Stimulated activated naive B cell treated with anti-CD40 and anti-IgM and Interleukin-4, amounts not matched to agents 10 μg/mL and 1 μg/mL and 100 μg/mL, for 72 hours (primary cell): ENCODE measurements at regions not wholly inside any gene's neighbourhood (a gene's known extent, or its start where the extent isn't known, plus 50 kb on each side); places are given as distances from the start of the nearest gene placed in this dataset.
A peak's percentile ranks its signal among the peaks of the same experiment; 100 is the strongest.
"Not testable (repeated sequence)": the region's sequence is repeated elsewhere in the genome, so short reads cannot be mapped to it uniquely, and the experiment has no call there.

Source experiments
- ATAC-seq, 2 donors: fragments of 150-1000 bp; cut with Tn5 transposase; replicated peaks; 2 replicates each; pipeline ENCODE4 v1.10.0; 2021; ENCODE audit warnings: moderate library complexity in 1 of 2
- DNase-seq: peaks from one replicate; pipeline ENCODE4 v3.0.0; 2021
- H3K27ac Mint-ChIP-seq: one replicate; pipeline ENCODE4 v1.8.0; 2022; ENCODE audit warnings: mild to moderate bottlenecking, mixed read lengths
- H3K27me3 Mint-ChIP-seq, 2 donors: one replicate each; pipeline ENCODE4 v1.8.0; 2022; ENCODE audit warnings: mixed read lengths in 2 of 2
- H3K36me3 Mint-ChIP-seq, 2 donors: one replicate each; pipeline ENCODE4 v1.8.0; 2022; ENCODE audit warnings: mixed read lengths in 2 of 2, mild to moderate bottlenecking in 1 of 2
- H3K4me1 Mint-ChIP-seq, 2 donors: one replicate each; pipeline ENCODE4 v1.8.0; 2022; ENCODE audit warnings: mixed read lengths in 2 of 2, mild to moderate bottlenecking in 1 of 2
- H3K4me3 Mint-ChIP-seq, 2 donors: one replicate each; pipeline ENCODE4 v1.8.0; 2022; ENCODE audit warnings: mild to moderate bottlenecking in 2 of 2, mixed read lengths in 2 of 2, moderate library complexity in 1 of 2
- H3K9me3 Mint-ChIP-seq, 2 donors: one replicate each; pipeline ENCODE4 v1.8.0; 2022; ENCODE audit warnings: mixed read lengths in 2 of 2, mild to moderate bottlenecking in 1 of 2

DNA sequence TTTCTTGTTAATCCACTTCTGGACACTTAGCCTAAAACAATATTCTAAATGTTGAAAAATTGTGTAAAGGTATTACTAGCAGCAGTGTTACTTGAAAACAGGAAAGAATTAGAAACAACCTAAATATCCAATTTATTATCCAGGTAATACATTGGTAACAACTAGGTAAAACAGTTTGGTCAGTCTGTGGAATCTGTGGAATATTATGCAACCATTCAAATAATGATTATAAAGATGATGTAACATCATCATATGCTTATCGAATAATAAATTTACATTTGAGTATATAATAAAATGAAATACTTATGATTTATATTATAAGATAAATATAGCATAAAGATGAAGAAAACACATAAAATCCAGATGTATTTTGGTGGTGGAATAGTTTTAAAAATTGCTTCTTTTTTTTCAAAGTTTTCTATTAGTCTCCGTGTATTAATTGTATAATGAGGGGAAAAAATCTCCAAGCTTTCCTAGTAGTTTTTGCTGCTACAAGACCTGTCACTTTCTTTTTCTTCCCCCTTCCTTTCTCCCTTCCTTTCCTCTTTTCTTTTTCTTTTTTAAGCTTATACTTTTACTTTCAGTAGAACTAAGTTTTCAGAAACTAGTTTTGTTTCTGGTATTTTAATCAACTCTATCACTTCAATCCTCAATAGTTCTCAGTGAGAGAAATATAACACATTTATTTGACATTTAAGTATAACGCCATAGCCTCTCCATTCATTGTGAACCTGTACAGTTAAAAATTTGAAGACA is 197.8 kb upstream of the HMCN1 start:
- Mint-ChIP-seq H3K4me1 (no peaks in the 10 kb centered on the region), H3K27ac (no peak overlapping the region), H3K4me3 (no peak overlapping the region)

DNA sequence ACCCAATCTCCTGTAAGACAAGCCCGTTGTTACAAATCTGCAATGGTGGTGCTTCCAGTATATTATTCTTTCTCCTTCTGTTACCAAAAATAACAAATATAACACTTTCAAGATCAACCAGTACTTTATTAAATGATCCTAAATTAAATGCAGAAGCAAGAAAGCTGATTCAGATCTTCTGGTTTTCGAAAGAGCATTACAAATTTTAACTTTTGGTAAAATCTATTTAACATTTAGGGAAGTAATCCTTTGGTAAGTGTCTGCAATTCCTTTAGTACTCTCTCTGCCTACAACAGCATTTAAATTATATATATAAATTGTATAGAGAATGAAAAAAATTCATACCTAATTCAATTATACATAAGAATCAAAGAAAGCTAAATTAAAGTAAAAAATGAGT is 198.6 kb upstream of the HMCN1 start:
- DNase-seq = no peak
- Mint-ChIP-seq H3K9me3 (peaks cover 0 to 2% of the 10 kb centered on the region in 2 donors), H3K36me3 (no peaks in the 10 kb centered on the region), H3K27me3 (peaks cover 3 to 6% of the 10 kb centered on the region in 2 donors), H3K4me1 (no peaks in the 10 kb centered on the region), H3K4me3 (no peak overlapping the region), H3K27ac (no peak overlapping the region)
- no peak for ATAC-seq

More for the DNA sequence above, 197.8 kb upstream of the HMCN1 start:
- peaks cover 3 to 6% of the 10 kb centered on the region in 2 donors for H3K27me3 Mint-ChIP-seq
- H3K36me3 Mint-ChIP-seq = no peaks in the 10 kb centered on the region
- ATAC-seq (no peak), DNase-seq (no peak)
- H3K9me3 Mint-ChIP-seq = peaks cover 0 to 2% of the 10 kb centered on the region in 2 donors

- no peaks in the 10 kb centered on the region for H3K4me1 Mint-ChIP-seq
- DNase-seq = no peak
- no peak overlapping the region for H3K27ac Mint-ChIP-seq
- no peak overlapping the region for H3K4me3 Mint-ChIP-seq
- peaks cover 3 to 6% of the 10 kb centered on the region in 2 donors for H3K27me3 Mint-ChIP-seq
- peaks cover 0 to 2% of the 10 kb centered on the region in 2 donors for H3K9me3 Mint-ChIP-seq
- peak in 1 of 2 donors; percentile 31 for ATAC-seq
- H3K36me3 Mint-ChIP-seq = no peaks in the 10 kb centered on the region
These were observed 199.4 kb upstream of the HMCN1 start for GRCh38 chr1:185534801-185535200.

GRCh38 chr1:185533596-185533995 is 200.6 kb upstream of the HMCN1 start:
- H3K27me3 Mint-ChIP-seq = peaks cover 3 to 6% of the 10 kb centered on the region in 2 donors

GRCh38 chr1:185532856-185533255 is 201.3 kb upstream of the HMCN1 start:
- ATAC-seq (no peak), DNase-seq (no peak)
- Mint-ChIP-seq H3K27me3 (peaks cover 3 to 6% of the 10 kb centered on the region in 2 donors), H3K27ac (no peak overlapping the region), H3K36me3 (no peaks in the 10 kb centered on the region), H3K4me1 (no peaks in the 10 kb centered on the region), H3K4me3 (no peak overlapping the region), H3K9me3 (no peaks in the 10 kb centered on the region)

More at GRCh38 chr1:185533596-185533995, 200.6 kb upstream of the HMCN1 start:
- ATAC-seq (no peak), DNase-seq (no peak)
- Mint-ChIP-seq H3K4me1 (no peaks in the 10 kb centered on the region), H3K9me3 (no peaks in the 10 kb centered on the region), H3K27ac (no peak overlapping the region), H3K36me3 (no peaks in the 10 kb centered on the region), H3K4me3 (no peak overlapping the region)

GRCh38 chr1:185531838-185532237 is 202.4 kb upstream of the HMCN1 start:
- no peak for DNase-seq
- no peak for ATAC-seq
- peaks cover 0 to 6% of the 10 kb centered on the region in 2 donors for H3K4me1 Mint-ChIP-seq
- no peak overlapping the region for H3K4me3 Mint-ChIP-seq
- H3K27me3 Mint-ChIP-seq = peaks cover 0 to under 1% of the 10 kb centered on the region in 2 donors
- H3K36me3 Mint-ChIP-seq = no peaks in the 10 kb centered on the region
- H3K27ac Mint-ChIP-seq = no peak overlapping the region
- H3K9me3 Mint-ChIP-seq = no peaks in the 10 kb centered on the region

- Mint-ChIP-seq H3K9me3 (no peaks in the 10 kb centered on the region), H3K36me3 (no peaks in the 10 kb centered on the region), H3K4me1 (peaks cover 3 to 12% of the 10 kb centered on the region in 2 donors), H3K4me3 (no peak overlapping the region), H3K27ac (no peak overlapping the region), H3K27me3 (no peaks in the 10 kb centered on the region)
- DNase-seq = no peak
- ATAC-seq = no peak
These were observed 204.0 kb upstream of the HMCN1 start for GRCh38 chr1:185530215-185530614.

GRCh38 chr1:185529673-185530072 is 204.5 kb upstream of the HMCN1 start:
- Mint-ChIP-seq H3K4me3 (no peak overlapping the region), H3K9me3 (peaks cover 0 to 1% of the 10 kb centered on the region in 2 donors), H3K27ac (no peak overlapping the region), H3K27me3 (no peaks in the 10 kb centered on the region), H3K4me1 (peaks cover 5 to 12% of the 10 kb centered on the region in 2 donors), H3K36me3 (peaks cover 0 to under 1% of the 10 kb centered on the region in 2 donors)
- no peak for ATAC-seq
- no peak for DNase-seq

DNA sequence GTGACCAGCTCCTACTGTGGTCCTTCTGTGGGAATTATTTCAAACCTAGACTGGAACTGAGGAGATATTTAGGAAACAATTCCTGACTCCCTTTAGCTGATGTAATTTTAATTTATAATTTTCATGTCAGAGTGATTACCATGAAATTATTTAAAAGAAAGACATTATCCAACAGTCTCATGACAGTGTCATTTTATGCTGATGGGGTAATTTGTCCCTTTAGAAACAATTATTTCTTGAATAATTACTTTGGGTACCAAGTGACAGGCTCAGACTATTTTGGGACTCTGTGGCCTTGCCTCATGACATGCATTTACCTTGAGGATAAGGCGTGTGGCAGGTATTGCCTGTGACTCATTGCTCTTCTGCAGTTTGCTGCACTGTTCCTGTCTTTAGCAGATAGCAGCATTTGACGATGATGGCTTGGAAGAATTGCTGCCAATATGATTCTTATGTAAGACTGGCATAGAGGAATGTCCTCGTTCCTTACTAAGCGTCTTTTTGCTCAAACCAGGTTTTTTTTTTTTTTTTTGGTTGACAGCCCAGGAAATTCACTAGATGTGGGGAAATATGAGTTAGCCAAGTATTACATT is 206.0 kb upstream of the HMCN1 start:
- no peaks in the 10 kb centered on the region for H3K27me3 Mint-ChIP-seq
- no peak for ATAC-seq
- DNase-seq = no peak
- H3K4me1 Mint-ChIP-seq = peaks cover 5 to 17% of the 10 kb centered on the region in 2 donors
- H3K36me3 Mint-ChIP-seq = peaks cover 0 to 1% of the 10 kb centered on the region in 2 donors
- H3K4me3 Mint-ChIP-seq = no peak overlapping the region
- peaks cover 0 to 4% of the 10 kb centered on the region in 2 donors for H3K9me3 Mint-ChIP-seq
- H3K27ac Mint-ChIP-seq = no peak overlapping the region

- Mint-ChIP-seq H3K4me1 (peaks cover 5 to 17% of the 10 kb centered on the region in 2 donors), H3K4me3 (no peak overlapping the region), H3K27me3 (no peaks in the 10 kb centered on the region), H3K27ac (no peak overlapping the region), H3K9me3 (peaks cover 0 to 4% of the 10 kb centered on the region in 2 donors), H3K36me3 (peaks cover 0 to 1% of the 10 kb centered on the region in 2 donors)
- ATAC-seq (peak; percentile 99 to 100), DNase-seq (peak; percentile 6)
These were observed 207.6 kb upstream of the HMCN1 start for GRCh38 chr1:185526344-185527307.

- Mint-ChIP-seq H3K27ac (no peak overlapping the region), H3K4me1 (peaks cover 2 to 5% of the 10 kb centered on the region in 2 donors), H3K36me3 (peaks cover 4 to 5% of the 10 kb centered on the region in 2 donors), H3K4me3 (no peak overlapping the region), H3K27me3 (peaks cover under 1 to 3% of the 10 kb centered on the region in 2 donors), H3K9me3 (peaks cover 0 to 5% of the 10 kb centered on the region in 2 donors)
- peak; percentile 65 to 71 for ATAC-seq
- no peak for DNase-seq
These were observed 203.3 kb upstream of the IVNS1ABP start for GRCh38 chr1:185520188-185520920.

GRCh38 chr1:185517808-185518419 is 200.9 kb upstream of the IVNS1ABP start:
- Mint-ChIP-seq H3K9me3 (peaks cover 0 to 1% of the 10 kb centered on the region in 2 donors), H3K27me3 (peaks cover 3 to 8% of the 10 kb centered on the region in 2 donors), H3K27ac (no peak overlapping the region), H3K4me1 (peaks cover 0 to 7% of the 10 kb centered on the region in 2 donors), H3K36me3 (peaks cover 2 to 5% of the 10 kb centered on the region in 2 donors), H3K4me3 (no peak overlapping the region)
- DNase-seq = no peak
- ATAC-seq = no peak

GRCh38 chr1:185517301-185517700 is 200.3 kb upstream of the IVNS1ABP start:
- not testable (repeated sequence) for H3K9me3 Mint-ChIP-seq, H3K36me3 Mint-ChIP-seq, DNase-seq, H3K27ac Mint-ChIP-seq, ATAC-seq, H3K27me3 Mint-ChIP-seq, H3K4me3 Mint-ChIP-seq
- H3K4me1 Mint-ChIP-seq = peaks cover 1 to 11% of the 10 kb centered on the region in 2 donors
